Vagina (tissue), 2 donors: ENCODE measurements at regions not wholly inside any gene's neighbourhood (a gene's known extent, or its start where the extent isn't known, plus 50 kb on each side); places are given as distances from the start of the nearest gene placed in this dataset.

Experiments used
- DNase-seq, 2 donors: peaks; one replicate each; pipeline ENCODE4 v3.0.0-alpha.2; 2017; ENCODE audit errors: extremely low spot score in 2 of 2
- H3K27ac ChIP-seq: fragments of 200-600 bp; sonication (generic); one replicate; pipeline ENCODE4 v1.5.1; 2019
- H3K27me3 ChIP-seq: fragments of 200-600 bp; sonication (generic); one replicate; pipeline ENCODE4 v1.5.1; 2019
- H3K36me3 ChIP-seq, 2 donors: fragments of 200-600 bp; sonication (generic); one replicate each; pipeline ENCODE4 v1.5.1; 2017 to 2019
- H3K4me1 ChIP-seq: fragments of 200-600 bp; sonication (generic); one replicate; pipeline ENCODE4 v1.5.1; 2019
- H3K4me3 ChIP-seq, 2 donors: fragments of 200-600 bp; sonication (generic); 1 replicate in 1 of 2; 2 replicates in 1 of 2; pipeline ENCODE4 v1.5.1; 2016 to 2019
- H3K9me3 ChIP-seq: fragments of 200-600 bp; sonication (generic); one replicate; pipeline ENCODE4 v1.5.1; 2019
- POLR2A ChIP-seq, 2 donors: fragments of 450-650 bp; IDR thresholded peaks; one replicate each; pipeline ENCODE4 v1.6.1; 2017; ENCODE audit warnings: antibody characterized with exemption in 2 of 2, mild to moderate bottlenecking in 2 of 2, moderate library complexity in 2 of 2
- POLR2AphosphoS5 ChIP-seq, 2 donors: sonication (generic); formaldehyde crosslinking; IDR thresholded peaks; one replicate each; pipeline ENCODE4 v1.9.0; 2017; ENCODE audit warnings: antibody characterized with exemption in 2 of 2, mild to moderate bottlenecking in 2 of 2, low read depth in 1 of 2; ENCODE audit not compliant: insufficient read depth in 1 of 2
- intact Hi-C: fragments of 100-400 bp; cut with DNase I; formaldehyde crosslinking; loops from one replicate; pipeline ENCODE4 v1.15.1; 2023
- TF ChIP-seq, protein P1 (sequence below), 3 experiments: fragments of 450-650 bp in 2 of 3; fragments of 200-600 bp in 1 of 3; sonication (generic) in 1 of 3; IDR thresholded peaks; one replicate each; pipeline ENCODE4 v1.5.1; 2017 to 2019; ENCODE audit warnings: antibody characterized with exemption in 3 of 3, mild to moderate bottlenecking in 2 of 3, moderate library complexity in 2 of 3

GRCh38 chr10:121002586-121003205 is 151.5 kb downstream of the WDR11 start:
- H3K9me3 ChIP-seq: peaks cover 13% of the 10 kb centered on the region
- intact Hi-C loops: no loop called here
- no peaks in the 10 kb centered on the region for H3K36me3 ChIP-seq
- H3K4me1 ChIP-seq: no peaks in the 10 kb centered on the region
- peak; percentile 32 to 74 for DNase-seq
- H3K27me3 ChIP-seq: no peaks in the 10 kb centered on the region
- no peak overlapping the region for H3K4me3 ChIP-seq
- TF ChIP-seq POLR2AphosphoS5 (IDR thresholded peaks at IDR 0.05; ENCODE audit: insufficient read depth in 1 of 2, low read depth in 1 of 2) (no peak), POLR2A (IDR thresholded peaks at IDR 0.05) (no peak)
- TF ChIP-seq, protein P1, sequence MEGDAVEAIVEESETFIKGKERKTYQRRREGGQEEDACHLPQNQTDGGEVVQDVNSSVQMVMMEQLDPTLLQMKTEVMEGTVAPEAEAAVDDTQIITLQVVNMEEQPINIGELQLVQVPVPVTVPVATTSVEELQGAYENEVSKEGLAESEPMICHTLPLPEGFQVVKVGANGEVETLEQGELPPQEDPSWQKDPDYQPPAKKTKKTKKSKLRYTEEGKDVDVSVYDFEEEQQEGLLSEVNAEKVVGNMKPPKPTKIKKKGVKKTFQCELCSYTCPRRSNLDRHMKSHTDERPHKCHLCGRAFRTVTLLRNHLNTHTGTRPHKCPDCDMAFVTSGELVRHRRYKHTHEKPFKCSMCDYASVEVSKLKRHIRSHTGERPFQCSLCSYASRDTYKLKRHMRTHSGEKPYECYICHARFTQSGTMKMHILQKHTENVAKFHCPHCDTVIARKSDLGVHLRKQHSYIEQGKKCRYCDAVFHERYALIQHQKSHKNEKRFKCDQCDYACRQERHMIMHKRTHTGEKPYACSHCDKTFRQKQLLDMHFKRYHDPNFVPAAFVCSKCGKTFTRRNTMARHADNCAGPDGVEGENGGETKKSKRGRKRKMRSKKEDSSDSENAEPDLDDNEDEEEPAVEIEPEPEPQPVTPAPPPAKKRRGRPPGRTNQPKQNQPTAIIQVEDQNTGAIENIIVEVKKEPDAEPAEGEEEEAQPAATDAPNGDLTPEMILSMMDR (IDR thresholded peaks at IDR 0.05): no peak
- H3K27ac ChIP-seq: no peak overlapping the region

DNA sequence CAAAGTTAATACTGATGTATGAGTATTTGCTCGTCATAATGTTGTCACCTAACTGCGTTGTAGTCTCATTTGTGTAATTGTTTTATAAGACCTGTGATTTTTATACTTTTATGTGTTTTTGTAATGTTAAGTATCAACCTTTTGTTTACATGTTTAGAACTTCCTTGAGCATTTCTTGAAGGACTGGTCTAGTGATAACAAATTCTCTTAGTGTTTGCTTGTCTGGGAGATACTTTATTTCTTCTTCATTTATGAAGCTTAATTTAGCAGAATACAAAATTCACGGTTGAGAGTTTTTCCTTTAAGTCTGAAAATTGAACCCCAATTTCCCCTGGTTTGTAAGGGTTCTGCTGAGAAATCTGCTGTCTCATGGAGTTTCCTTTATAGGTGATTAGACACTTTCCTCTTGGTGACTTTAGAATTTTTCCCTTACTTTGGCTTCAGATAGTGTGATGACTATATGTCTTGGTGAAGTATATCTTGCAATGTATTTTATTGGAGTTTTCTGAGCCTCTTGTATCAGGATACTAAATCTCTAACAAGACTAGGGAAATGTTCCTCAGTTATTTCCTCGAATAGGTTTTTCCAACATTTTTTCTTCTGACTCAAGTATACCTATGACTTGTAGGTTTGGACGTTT is 154.9 kb downstream of the WDR11 start:
- Histone ChIP-seq H3K27me3 (no peaks in the 10 kb centered on the region), H3K27ac (no peak overlapping the region), H3K4me3 (no peak overlapping the region), H3K9me3 (peaks cover 13% of the 10 kb centered on the region), H3K36me3 (no peaks in the 10 kb centered on the region), H3K4me1 (no peaks in the 10 kb centered on the region)
- intact Hi-C loops: no loop called here
- DNase-seq: no peak
- TF ChIP-seq POLR2AphosphoS5 (IDR thresholded peaks at IDR 0.05; ENCODE audit: insufficient read depth in 1 of 2, low read depth in 1 of 2) (no peak), POLR2A (IDR thresholded peaks at IDR 0.05) (no peak)
- TF ChIP-seq, protein P1 (IDR thresholded peaks at IDR 0.05): no peak

DNA sequence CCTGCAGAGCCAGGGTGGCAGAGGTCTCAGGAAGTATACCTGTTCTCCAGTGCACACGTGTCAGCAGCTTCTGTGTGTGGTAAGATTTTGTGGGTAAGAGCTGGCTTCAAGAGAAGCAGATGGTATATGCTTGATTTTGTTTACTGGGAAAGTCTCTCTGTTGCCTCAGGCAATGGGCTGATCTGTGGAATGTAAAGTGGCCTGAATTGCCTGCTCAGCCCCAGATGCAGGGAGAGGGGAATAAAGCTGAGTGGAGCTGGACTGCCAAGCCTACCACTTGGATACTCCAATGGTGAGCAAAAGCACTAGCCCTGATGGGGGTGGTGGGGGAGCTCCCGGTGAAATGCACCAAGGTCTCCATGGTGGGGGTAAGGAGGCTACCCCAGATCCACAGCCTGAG is 156.1 kb downstream of the WDR11 start:
- H3K27ac ChIP-seq: no peak overlapping the region
- no peaks in the 10 kb centered on the region for H3K36me3 ChIP-seq
- peaks cover 13% of the 10 kb centered on the region for H3K9me3 ChIP-seq
- no peak for TF ChIP-seq POLR2AphosphoS5 (IDR thresholded peaks at IDR 0.05; ENCODE audit: insufficient read depth in 1 of 2, low read depth in 1 of 2)
- TF ChIP-seq, protein P1 (IDR thresholded peaks at IDR 0.05): no peak
- TF ChIP-seq POLR2A (IDR thresholded peaks at IDR 0.05): no peak
- H3K27me3 ChIP-seq: no peaks in the 10 kb centered on the region
- DNase-seq: peak in 1 of 2 donors; percentile 58
- H3K4me3 ChIP-seq: no peak overlapping the region
- H3K4me1 ChIP-seq: no peaks in the 10 kb centered on the region
- intact Hi-C loops: no loop called here

DNA sequence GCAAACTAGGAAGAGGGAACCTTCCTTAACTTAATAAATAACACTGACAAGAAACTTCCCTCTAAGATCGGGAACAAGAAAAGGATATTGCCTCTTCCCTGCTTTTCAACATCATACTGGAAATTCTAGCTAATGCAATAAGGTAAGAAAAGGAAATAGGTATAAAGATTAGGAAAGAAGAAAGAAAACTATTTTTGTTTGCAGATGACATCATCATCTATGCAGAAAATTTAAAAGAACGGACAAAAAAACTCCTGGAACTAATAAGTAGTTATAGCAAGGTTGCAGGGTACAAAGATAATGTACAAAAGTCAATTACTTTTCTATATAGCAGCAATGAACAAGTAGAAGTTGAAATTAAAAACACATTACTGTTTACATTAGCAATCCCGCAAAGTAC is 164.8 kb downstream of the WDR11 start:
- no peaks in the 10 kb centered on the region for H3K27me3 ChIP-seq
- H3K4me3 ChIP-seq: no peak overlapping the region
- H3K9me3 ChIP-seq: no peaks in the 10 kb centered on the region
- H3K4me1 ChIP-seq: no peaks in the 10 kb centered on the region
- intact Hi-C loops: no loop called here
- TF ChIP-seq, protein P1 (IDR thresholded peaks at IDR 0.05): no peak
- no peak for TF ChIP-seq POLR2A (IDR thresholded peaks at IDR 0.05)
- no peak for TF ChIP-seq POLR2AphosphoS5 (IDR thresholded peaks at IDR 0.05; ENCODE audit: insufficient read depth in 1 of 2, low read depth in 1 of 2)
- DNase-seq: no peak
- no peak overlapping the region for H3K27ac ChIP-seq
- no peaks in the 10 kb centered on the region for H3K36me3 ChIP-seq

DNA sequence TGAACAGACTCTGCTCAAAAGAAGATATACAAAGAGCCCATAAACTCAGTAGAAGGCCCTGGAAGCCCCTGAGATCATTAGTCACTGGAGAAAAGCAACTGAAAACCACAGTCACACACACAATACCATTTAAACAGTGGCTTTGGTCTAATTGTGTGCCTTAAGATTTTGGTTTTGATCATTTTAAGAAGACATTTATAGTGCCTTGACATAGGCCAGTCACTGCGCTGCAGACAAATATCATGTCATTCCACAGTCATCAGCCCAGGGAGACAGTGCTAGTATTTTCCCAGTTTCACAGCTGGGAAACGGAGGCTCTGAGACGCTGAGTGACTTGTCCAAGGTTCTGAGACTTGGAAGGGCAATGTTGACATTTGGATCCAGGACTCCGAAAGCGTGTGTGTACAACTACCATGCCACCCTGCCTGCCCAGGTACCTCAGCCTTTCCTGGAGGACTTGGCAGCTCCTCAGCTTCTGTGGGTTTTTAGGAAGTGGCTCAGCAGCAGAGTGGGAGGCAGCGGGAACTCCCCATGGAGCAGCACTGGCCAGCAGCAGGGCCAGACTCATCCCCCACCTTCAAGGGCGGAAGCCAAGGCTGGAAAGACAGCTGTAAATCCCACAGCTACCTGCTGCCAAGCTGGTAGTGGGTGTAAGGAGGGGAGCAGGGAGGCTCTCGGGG is 173.9 kb downstream of the WDR11 start:
- Histone ChIP-seq H3K4me3 (no peak overlapping the region), H3K9me3 (no peaks in the 10 kb centered on the region), H3K27me3 (no peaks in the 10 kb centered on the region), H3K4me1 (no peaks in the 10 kb centered on the region), H3K27ac (no peak overlapping the region), H3K36me3 (no peaks in the 10 kb centered on the region)
- intact Hi-C loops: no loop called here
- no peak for DNase-seq
- TF ChIP-seq, protein P1 (IDR thresholded peaks at IDR 0.05): no peak
- TF ChIP-seq POLR2AphosphoS5 (IDR thresholded peaks at IDR 0.05; ENCODE audit: insufficient read depth in 1 of 2, low read depth in 1 of 2): no peak
- TF ChIP-seq POLR2A (IDR thresholded peaks at IDR 0.05): no peak
